ENCODE measurements at regions not wholly inside any gene's neighbourhood (a gene's known extent, or its start where the extent isn't known, plus 50 kb on each side); places are given as distances from the start of the nearest gene placed in this dataset.

- no peak for TF ChIP-seq CTCF (IDR thresholded peaks at IDR 0.05)
- ATAC-seq (ENCODE audit: low FRiP score) (no peak), DNase-seq (ENCODE audit: low spot score) (no peak)
These were observed 192.6 kb upstream of the RARB start for GRCh38 chr3:25235466-25235865.

GRCh38 chr3:25237602-25238001, 190.5 kb upstream of the RARB start:
- no peak for TF ChIP-seq CTCF (IDR thresholded peaks at IDR 0.05)
- ATAC-seq (ENCODE audit: low FRiP score) (no peak), DNase-seq (ENCODE audit: low spot score) (no peak)

GRCh38 chr3:25239042-25239441, 189.0 kb upstream of the RARB start:
- no peak for TF ChIP-seq CTCF (IDR thresholded peaks at IDR 0.05)
- no peak for ATAC-seq (ENCODE audit: low FRiP score)
- DNase-seq (ENCODE audit: low spot score), result no peak

- no peak for TF ChIP-seq CTCF (IDR thresholded peaks at IDR 0.05)
- DNase-seq (ENCODE audit: low spot score), result no peak
- no peak for ATAC-seq (ENCODE audit: low FRiP score)
These were observed 181.2 kb upstream of the RARB start for GRCh38 chr3:25246913-25247312.

- TF ChIP-seq CTCF (IDR thresholded peaks at IDR 0.05), result no peak
- DNase-seq (ENCODE audit: low spot score), result no peak
- no peak for ATAC-seq (ENCODE audit: low FRiP score)
These were observed 175.8 kb upstream of the RARB start for GRCh38 chr3:25252291-25252690.

GRCh38 chr3:25257026-25257425, 171.0 kb upstream of the RARB start:
- no peak for TF ChIP-seq CTCF (IDR thresholded peaks at IDR 0.05)
- ATAC-seq (ENCODE audit: low FRiP score) (no peak), DNase-seq (ENCODE audit: low spot score) (no peak)

- ATAC-seq (ENCODE audit: low FRiP score) (no peak), DNase-seq (ENCODE audit: low spot score) (no peak)
- TF ChIP-seq CTCF (IDR thresholded peaks at IDR 0.05), result no peak
These were observed 168.2 kb upstream of the RARB start for GRCh38 chr3:25259871-25260270.

Data from omental fat pad (tissue), 3 donors.